K562 (cell line): ENCODE measurements at regions not wholly inside any gene's neighbourhood (a gene's known extent, or its start where the extent isn't known, plus 50 kb on each side); places are given as distances from the start of the nearest gene placed in this dataset.
A peak's percentile ranks its signal among the peaks of the same experiment; 100 is the strongest.

Experiments used
- ATAC-seq: fragments of 200-7000 bp; cut with Tn5 transposase; 3 replicates; pipeline ENCODE4 v1.9.1; 2020; ENCODE audit warnings: moderate library complexity
- BruUV-seq: library from RNA; stranded (reverse); fragments of 400-500 nt; replicated peaks from 2 replicates; lab custom pipeline; 2021; lab: Mats Ljungman, UMichigan
- CTCF ChIA-PET: fragments of 300-600 bp; formaldehyde crosslinking; extraction: SDS; loops from one replicate; lab custom pipeline; 2021; ENCODE audit warnings: low intra/inter-chr PET ratio; lab: Yijun Ruan, JAX
- POLR2A ChIA-PET: fragments of 300-600, 350-650 bp; sonication (Branson Sonifier 250); formaldehyde crosslinking; extraction: SDS; loops from one replicate; lab custom pipeline; 2021; ENCODE audit warnings: antibody characterized with exemption, inconsistent platforms; lab: Yijun Ruan, JAX
- DNase-seq, 4 experiments: peaks; one replicate each; pipeline versions ENCODE4 v3.0.0 to v3.0.0-alpha.2; 2011 to 2018; ENCODE audit warnings: low spot score in 3 of 4, mixed read lengths in 3 of 4; ENCODE audit errors: extremely low read depth in 1 of 4
- FAIRE-seq: peaks from 2 replicates; lab custom pipeline; 2011; peaks lifted over from hg19 to GRCh38; lab: Jason Lieb, UNC
- H2AFZ ChIP-seq: 2 replicates; pipeline ENCODE4 v1.6.0; 2011; ENCODE audit warnings: low read depth, low read length, control low read depth, inconsistent platforms
- H3K27ac ChIP-seq: fragments of 200-600 bp; 3 replicates; pipeline ENCODE4 v1.8.0; 2011; ENCODE audit warnings: low read depth, mild to moderate bottlenecking, control low read depth, inconsistent platforms, low read length, moderate library complexity, mixed read lengths; ENCODE audit errors: extremely low read depth
- H3K27me3 ChIP-seq, 2 experiments: fragments of 300-600 bp in 1 of 2; 2 replicates in 1 of 2; 3 replicates in 1 of 2; pipeline versions ENCODE4 v1.6.0 to v1.8.0; 2011; ENCODE audit warnings: inconsistent platforms in 2 of 2, low read length in 2 of 2, mild to moderate bottlenecking in 1 of 2, mixed read lengths in 1 of 2, moderate library complexity in 1 of 2; ENCODE audit not compliant: control insufficient read depth in 2 of 2, insufficient read depth in 2 of 2
- H3K36me3 ChIP-seq: fragments of 300-600 bp; 3 replicates; pipeline ENCODE4 v1.8.0; 2011; ENCODE audit warnings: mild to moderate bottlenecking, low read length, inconsistent platforms; ENCODE audit not compliant: control insufficient read depth, insufficient read depth
- H3K4me1 ChIP-seq, 2 experiments: fragments of 200-600 bp in 1 of 2; replicated peaks in 1 of 2; 2 replicates in 1 of 2; 3 replicates in 1 of 2; pipeline versions ENCODE4 v1.5.1 to v1.8.0; 2011; ENCODE audit warnings: inconsistent platforms in 2 of 2, low read length in 2 of 2, mild to moderate bottlenecking in 1 of 2, mixed read lengths in 1 of 2, moderate library complexity in 1 of 2; ENCODE audit not compliant: control insufficient read depth in 2 of 2, insufficient read depth in 2 of 2
- H3K4me2 ChIP-seq: 2 replicates; pipeline ENCODE4 v1.6.1; 2011; ENCODE audit warnings: low read length, control low read depth, inconsistent platforms, mixed read lengths; ENCODE audit not compliant: insufficient read depth
- H3K4me3 ChIP-seq: fragments of 200-600 bp; sonication (generic), shearing (Covaris generic); 2 replicates; pipeline ENCODE4 v1.5.1; 2016; ENCODE audit warnings: control low read depth, inconsistent platforms
- H3K79me2 ChIP-seq: fragments of 200-600 bp; 3 replicates; pipeline ENCODE4 v1.8.0; 2011; ENCODE audit warnings: low read length, inconsistent platforms; ENCODE audit not compliant: control insufficient read depth, insufficient read depth
- H3K9ac ChIP-seq, 2 experiments: 2 replicates each; pipeline versions ENCODE4 v1.6.0 to v1.6.1; 2011; ENCODE audit warnings: low read depth in 2 of 2, low read length in 2 of 2, control low read depth in 1 of 2, inconsistent platforms in 1 of 2, mild to moderate bottlenecking in 1 of 2, mixed read lengths in 1 of 2; ENCODE audit not compliant: insufficient read depth in 1 of 2
- H3K9me1 ChIP-seq: one replicate; pipeline ENCODE4 v1.6.0; 2011; ENCODE audit warnings: inconsistent platforms, mild to moderate bottlenecking, low read length, moderate library complexity; ENCODE audit not compliant: control insufficient read depth, insufficient read depth
- H3K9me3 ChIP-seq: replicated peaks from 2 replicates; pipeline ENCODE4 v1.5.1; 2011; ENCODE audit warnings: low read depth, low read length, inconsistent platforms; ENCODE audit not compliant: control insufficient read depth, insufficient read depth
- H4K20me1 ChIP-seq: replicated peaks from 2 replicates; pipeline ENCODE4 v1.6.1; 2011; ENCODE audit warnings: low read length, inconsistent platforms, mixed read lengths; ENCODE audit not compliant: control insufficient read depth, insufficient read depth
- UBTF ChIP-seq, 2 experiments: IDR thresholded peaks; 2 replicates each; pipeline ENCODE4 v1.6.1; 2012; ENCODE audit warnings: improper control_type of control experiment in 2 of 2, low read depth in 2 of 2, low read length in 2 of 2, borderline replicate concordance in 1 of 2
- WGBS: fragments of 100-300 bp; shearing (Covaris generic); methylation state at CpG from one replicate; pipeline ENCODE4 v1.1.6; 2016; ENCODE audit warnings: low coverage, mixed read lengths; ENCODE audit not compliant: insufficient coverage; ENCODE audit errors: missing lambda C conversion rate; 5-methylcytosine and 5-hydroxymethylcytosine counted together
- in situ Hi-C: fragments of 300-500 bp; cut with MboI; formaldehyde crosslinking; loops from 4 replicates; pipeline ENCODE4 v1.15.0; 2018; ENCODE audit warnings: inconsistent platforms, mixed read lengths
- intact Hi-C: fragments of 100-400 bp; cut with micrococcal nuclease; formaldehyde crosslinking; loops from 2 replicates; pipeline ENCODE4 v1.14.2; 2022
- TF ChIP-seq, protein P1 (sequence below): fragments of 450-650 bp; formaldehyde crosslinking; IDR thresholded peaks from 2 replicates; pipeline ENCODE4 v1.4.0; 2020; ENCODE audit warnings: mild to moderate bottlenecking, mixed read lengths
- TF ChIP-seq, protein P2 (sequence below): fragments of 450-650 bp; IDR thresholded peaks from 2 replicates; pipeline ENCODE4 v1.6.1; 2016

- ChIA-PET CTCF (no interaction called here), POLR2A (interaction anchor here (0.8 kb wide), 1 partner anchor 21 kb away, joined by 3 read pairs; no protein-coding TSS in a partner anchor)
- no peaks in the 10 kb centered on the region for H3K9me1 ChIP-seq
- TF ChIP-seq, protein P1, sequence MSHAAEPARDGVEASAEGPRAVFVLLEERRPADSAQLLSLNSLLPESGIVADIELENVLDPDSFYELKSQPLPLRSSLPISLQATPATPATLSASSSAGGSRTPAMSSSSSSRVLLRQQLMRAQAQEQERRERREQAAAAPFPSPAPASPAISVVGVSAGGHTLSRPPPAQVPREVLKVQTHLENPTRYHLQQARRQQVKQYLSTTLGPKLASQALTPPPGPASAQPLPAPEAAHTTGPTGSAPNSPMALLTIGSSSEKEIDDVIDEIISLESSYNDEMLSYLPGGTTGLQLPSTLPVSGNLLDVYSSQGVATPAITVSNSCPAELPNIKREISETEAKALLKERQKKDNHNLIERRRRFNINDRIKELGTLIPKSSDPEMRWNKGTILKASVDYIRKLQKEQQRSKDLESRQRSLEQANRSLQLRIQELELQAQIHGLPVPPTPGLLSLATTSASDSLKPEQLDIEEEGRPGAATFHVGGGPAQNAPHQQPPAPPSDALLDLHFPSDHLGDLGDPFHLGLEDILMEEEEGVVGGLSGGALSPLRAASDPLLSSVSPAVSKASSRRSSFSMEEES (CRISPR knock-in tag): peak; percentile 70
- TF ChIP-seq, protein P2, sequence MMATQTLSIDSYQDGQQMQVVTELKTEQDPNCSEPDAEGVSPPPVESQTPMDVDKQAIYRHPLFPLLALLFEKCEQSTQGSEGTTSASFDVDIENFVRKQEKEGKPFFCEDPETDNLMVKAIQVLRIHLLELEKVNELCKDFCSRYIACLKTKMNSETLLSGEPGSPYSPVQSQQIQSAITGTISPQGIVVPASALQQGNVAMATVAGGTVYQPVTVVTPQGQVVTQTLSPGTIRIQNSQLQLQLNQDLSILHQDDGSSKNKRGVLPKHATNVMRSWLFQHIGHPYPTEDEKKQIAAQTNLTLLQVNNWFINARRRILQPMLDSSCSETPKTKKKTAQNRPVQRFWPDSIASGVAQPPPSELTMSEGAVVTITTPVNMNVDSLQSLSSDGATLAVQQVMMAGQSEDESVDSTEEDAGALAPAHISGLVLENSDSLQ: no peak
- TF ChIP-seq UBTF (IDR thresholded peaks at IDR 0.05; ENCODE audit: borderline replicate concordance in 1 of 2, low read depth in 2 of 2, low read length in 2 of 2): no peak
- no peaks in the 10 kb centered on the region for H3K4me1 ChIP-seq
- ATAC-seq: no peak
- intact Hi-C loops: no loop called here
- no peak for DNase-seq
- no peak overlapping the region for H3K27ac ChIP-seq
- in situ Hi-C loops: no loop called here
- H2AFZ ChIP-seq: no peak overlapping the region
- H4K20me1 ChIP-seq: no peaks in the 10 kb centered on the region
- no peaks in the 10 kb centered on the region for H3K79me2 ChIP-seq
- no peak overlapping the region for H3K9ac ChIP-seq
- H3K36me3 ChIP-seq: no peaks in the 10 kb centered on the region
- no peak for FAIRE-seq
- H3K4me3 ChIP-seq: no peak overlapping the region
- no peaks in the 10 kb centered on the region for H3K9me3 ChIP-seq
- H3K4me2 ChIP-seq: no peak overlapping the region
- BruUV-seq: no TSS peak
- no peaks in the 10 kb centered on the region for H3K27me3 ChIP-seq
- WGBS: 0% methylated on average over 3 of the region's 3 CpGs
Measured at GRCh38 chr20:60838297-60838696, 413.8 kb upstream of the CDH4 start.
